Naive B cell (primary cell): ENCODE measurements at regions not wholly inside any gene's neighbourhood (a gene's known extent, or its start where the extent isn't known, plus 50 kb on each side); places are given as distances from the start of the nearest gene placed in this dataset.

Experiments used
- ATAC-seq, 2 donors: fragments of 150-1000 bp; cut with Tn5 transposase; 2 replicates each; pipeline ENCODE4 v1.10.0; 2021; ENCODE audit warnings: low read depth in 2 of 2, mild to moderate bottlenecking in 2 of 2, moderate library complexity in 2 of 2
- DNase-seq: peaks from one replicate; pipeline ENCODE4 v3.0.0; 2022
- H3K27ac Mint-ChIP-seq, 6 donors: one replicate each; pipeline ENCODE4 v1.8.0; 2020 to 2022; ENCODE audit warnings: mild to moderate bottlenecking in 6 of 6, mixed read lengths in 6 of 6, moderate library complexity in 5 of 6, inconsistent platforms in 2 of 6
- H3K27me3 Mint-ChIP-seq, 3 donors: one replicate each; pipeline ENCODE4 v1.8.0; 2021 to 2022; ENCODE audit warnings: mixed read lengths in 3 of 3, mild to moderate bottlenecking in 1 of 3
- H3K36me3 Mint-ChIP-seq, 2 donors: one replicate each; pipeline ENCODE4 v1.8.0; 2020 to 2022; ENCODE audit warnings: mixed read lengths in 2 of 2, inconsistent platforms in 1 of 2, mild to moderate bottlenecking in 1 of 2
- H3K4me1 Mint-ChIP-seq, 3 donors: one replicate each; pipeline ENCODE4 v1.8.0; 2020 to 2022; ENCODE audit warnings: mixed read lengths in 3 of 3, inconsistent platforms in 1 of 3, mild to moderate bottlenecking in 1 of 3, moderate library complexity in 1 of 3
- H3K4me3 Mint-ChIP-seq, 8 donors: one replicate each; pipeline ENCODE4 v1.8.0; 2020 to 2022; ENCODE audit warnings: mild to moderate bottlenecking in 8 of 8, mixed read lengths in 8 of 8, moderate library complexity in 8 of 8, inconsistent platforms in 2 of 8
- H3K9me3 Mint-ChIP-seq, 7 donors: one replicate each; pipeline ENCODE4 v1.8.0; 2020 to 2022; ENCODE audit warnings: mixed read lengths in 7 of 7, mild to moderate bottlenecking in 5 of 7, inconsistent platforms in 2 of 7, moderate library complexity in 1 of 7

GRCh38 chr9:32837551-32838058 is 54.3 kb downstream of the TMEM215 start:
- DNase-seq (no peak), ATAC-seq (no peak)
- peaks cover 8 to 17% (median 15%) of the 10 kb centered on the region in 3 donors for H3K27me3 Mint-ChIP-seq
- H3K4me1 Mint-ChIP-seq, result no peaks in the 10 kb centered on the region
- H3K36me3 Mint-ChIP-seq, result no peaks in the 10 kb centered on the region
- H3K9me3 Mint-ChIP-seq, result peaks cover 0 to 4% (median 0%) of the 10 kb centered on the region in 7 donors
- no peak overlapping the region for H3K4me3 Mint-ChIP-seq
- no peak overlapping the region for H3K27ac Mint-ChIP-seq

DNA sequence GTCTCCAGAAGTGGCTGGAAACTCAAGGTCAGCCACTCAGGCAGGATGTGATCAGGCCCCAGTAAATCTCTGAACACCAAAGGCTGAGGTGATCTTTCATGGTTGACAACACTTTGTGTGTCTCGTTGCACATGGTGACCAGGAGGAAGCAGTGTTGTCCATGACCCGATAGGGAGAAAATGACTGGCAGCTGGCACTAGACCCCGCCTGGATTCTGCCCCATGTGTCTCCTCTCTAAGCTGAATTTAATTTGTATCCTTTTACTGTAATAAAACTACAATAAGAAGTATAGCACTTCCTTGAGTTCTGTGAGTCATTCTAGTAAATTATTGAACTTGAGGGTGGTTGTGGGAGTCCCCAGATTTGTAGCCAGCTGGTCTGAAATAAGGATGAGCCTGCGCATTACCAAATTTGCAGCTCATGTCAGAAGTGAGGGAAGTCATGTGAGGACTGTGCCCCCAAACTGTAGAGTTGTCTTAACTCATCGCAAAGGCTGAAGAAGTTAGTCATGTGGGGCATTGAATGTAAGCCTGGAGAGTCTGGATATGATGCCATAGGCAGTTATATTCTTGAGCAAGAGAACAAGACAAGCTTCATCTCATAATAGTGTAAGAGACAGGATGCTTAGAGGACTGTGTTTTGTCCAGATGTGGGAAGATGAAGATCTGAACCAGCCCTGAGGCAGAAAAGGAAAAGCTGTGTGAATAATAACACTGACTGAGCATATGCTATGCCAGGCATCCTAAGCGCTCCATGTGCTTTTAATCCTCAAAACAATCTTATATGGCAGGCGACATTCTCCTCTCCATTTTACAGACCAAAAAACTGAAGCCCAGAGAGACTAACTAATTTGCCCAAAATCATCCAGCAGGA is 55.9 kb downstream of the TMEM215 start:
- no peaks in the 10 kb centered on the region for H3K4me1 Mint-ChIP-seq
- no peak for ATAC-seq
- H3K27me3 Mint-ChIP-seq, result peaks cover 8 to 27% (median 24%) of the 10 kb centered on the region in 3 donors
- H3K36me3 Mint-ChIP-seq, result no peaks in the 10 kb centered on the region
- H3K27ac Mint-ChIP-seq, result no peak overlapping the region
- no peak overlapping the region for H3K4me3 Mint-ChIP-seq
- H3K9me3 Mint-ChIP-seq, result peaks cover 0 to 4% (median 0%) of the 10 kb centered on the region in 7 donors
- DNase-seq, result no peak

DNA sequence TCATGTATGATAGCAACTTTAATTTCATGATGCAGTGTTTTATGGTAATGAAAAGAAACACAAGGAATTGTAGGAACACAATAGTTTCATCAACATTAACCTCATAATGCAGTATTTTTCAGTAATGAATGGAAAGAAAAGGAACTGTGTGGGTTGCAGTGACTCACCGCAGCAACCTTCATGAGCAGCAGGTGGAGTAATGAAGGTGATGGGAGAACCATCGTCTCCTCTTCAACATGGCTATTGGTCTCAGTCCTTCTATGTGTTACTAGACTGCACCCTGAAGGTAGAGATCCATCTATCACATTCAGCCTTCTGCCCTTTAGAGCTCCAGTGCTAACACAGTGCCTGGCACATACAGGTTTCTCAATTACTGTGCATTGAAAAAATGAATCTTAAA is 58.0 kb downstream of the TMEM215 start:
- DNase-seq, result no peak
- Mint-ChIP-seq H3K4me3 (no peak overlapping the region), H3K9me3 (peaks cover 3 to 16% (median 5%) of the 10 kb centered on the region in 7 donors), H3K27ac (no peak overlapping the region), H3K4me1 (no peaks in the 10 kb centered on the region), H3K36me3 (no peaks in the 10 kb centered on the region), H3K27me3 (peaks cover 2 to 25% (median 20%) of the 10 kb centered on the region in 3 donors)
- no peak for ATAC-seq

- Mint-ChIP-seq H3K27ac (no peak overlapping the region), H3K36me3 (no peaks in the 10 kb centered on the region), H3K4me1 (no peaks in the 10 kb centered on the region), H3K4me3 (no peak overlapping the region), H3K27me3 (peaks cover 12 to 34% (median 20%) of the 10 kb centered on the region in 3 donors), H3K9me3 (peaks cover 3 to 18% (median 7%) of the 10 kb centered on the region in 7 donors)
- no peak for DNase-seq
- ATAC-seq, result no peak
These were observed 60.0 kb downstream of the TMEM215 start for GRCh38 chr9:32843295-32843694.

- H3K4me1 Mint-ChIP-seq, result no peaks in the 10 kb centered on the region
- no peak overlapping the region for H3K4me3 Mint-ChIP-seq
- peaks cover 22 to 34% (median 28%) of the 10 kb centered on the region in 3 donors for H3K27me3 Mint-ChIP-seq
- H3K9me3 Mint-ChIP-seq, result peaks cover 3 to 18% (median 7%) of the 10 kb centered on the region in 7 donors
- no peak overlapping the region for H3K27ac Mint-ChIP-seq
- no peak for DNase-seq
- no peaks in the 10 kb centered on the region for H3K36me3 Mint-ChIP-seq
- ATAC-seq, result no peak
These were observed 60.9 kb downstream of the TMEM215 start for GRCh38 chr9:32844259-32844658.

DNA sequence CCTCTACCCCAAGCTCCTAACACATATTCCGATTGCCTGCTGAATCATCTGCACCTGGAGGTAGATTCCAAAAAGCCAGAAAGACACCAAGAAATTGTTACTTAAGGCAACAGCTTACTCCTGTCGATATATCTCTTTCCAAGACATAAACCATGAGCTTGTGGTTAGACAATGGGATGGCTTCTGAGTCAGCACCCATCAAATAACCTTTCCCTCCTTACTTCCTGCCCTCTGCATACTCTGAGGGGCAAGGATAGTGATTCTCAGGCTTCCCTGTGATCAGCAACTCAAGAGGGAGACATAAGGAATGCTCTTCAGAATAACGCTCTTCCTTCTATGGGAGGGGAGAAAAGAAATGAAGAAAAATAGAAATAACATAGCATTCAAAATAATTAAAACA is 70.9 kb downstream of the TMEM215 start:
- DNase-seq (no peak), ATAC-seq (no peak)
- H3K4me1 Mint-ChIP-seq, result no peaks in the 10 kb centered on the region
- H3K9me3 Mint-ChIP-seq, result peaks cover 0 to 3% (median 0%) of the 10 kb centered on the region in 7 donors
- peaks cover 14 to 19% (median 14%) of the 10 kb centered on the region in 3 donors for H3K27me3 Mint-ChIP-seq
- H3K36me3 Mint-ChIP-seq, result no peaks in the 10 kb centered on the region
- no peak overlapping the region for H3K27ac Mint-ChIP-seq
- H3K4me3 Mint-ChIP-seq, result no peak overlapping the region

DNA sequence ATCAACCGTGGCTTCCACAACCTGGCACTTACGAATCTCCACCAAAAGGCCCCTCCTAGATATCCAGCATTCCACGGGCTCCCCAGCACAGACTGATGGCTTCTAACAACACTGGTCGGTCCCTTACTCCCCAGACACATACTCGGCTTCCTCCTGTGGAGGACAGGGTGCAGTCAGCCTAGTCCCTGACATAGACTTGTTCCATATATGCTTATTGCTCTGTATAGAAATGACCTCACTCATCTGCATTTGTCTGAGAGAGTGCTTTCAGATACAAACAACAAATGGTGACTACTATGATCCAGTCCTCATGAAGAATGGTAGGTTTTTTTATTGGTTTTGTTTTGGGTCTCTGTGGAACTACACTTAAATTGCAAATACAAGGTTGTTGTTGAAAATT is 72.4 kb downstream of the TMEM215 start:
- no peaks in the 10 kb centered on the region for H3K4me1 Mint-ChIP-seq
- ATAC-seq (no peak), DNase-seq (no peak)
- no peaks in the 10 kb centered on the region for H3K9me3 Mint-ChIP-seq
- no peaks in the 10 kb centered on the region for H3K36me3 Mint-ChIP-seq
- peaks cover 8 to 19% (median 16%) of the 10 kb centered on the region in 3 donors for H3K27me3 Mint-ChIP-seq
- no peak overlapping the region for H3K27ac Mint-ChIP-seq
- H3K4me3 Mint-ChIP-seq, result no peak overlapping the region

GRCh38 chr9:32863291-32863690 is 80.0 kb downstream of the TMEM215 start:
- peaks cover 10 to 25% (median 14%) of the 10 kb centered on the region in 3 donors for H3K27me3 Mint-ChIP-seq

GRCh38 chr9:32864971-32865370 is 81.6 kb downstream of the TMEM215 start:
- Mint-ChIP-seq H3K27me3 (peaks cover 5 to 25% (median 22%) of the 10 kb centered on the region in 3 donors), H3K27ac (no peak overlapping the region)

More at GRCh38 chr9:32863291-32863690, 80.0 kb downstream of the TMEM215 start:
- Mint-ChIP-seq H3K36me3 (no peaks in the 10 kb centered on the region), H3K4me1 (no peaks in the 10 kb centered on the region), H3K27ac (no peak overlapping the region), H3K9me3 (no peaks in the 10 kb centered on the region), H3K4me3 (no peak overlapping the region)
- ATAC-seq, result no peak
- no peak for DNase-seq

DNA sequence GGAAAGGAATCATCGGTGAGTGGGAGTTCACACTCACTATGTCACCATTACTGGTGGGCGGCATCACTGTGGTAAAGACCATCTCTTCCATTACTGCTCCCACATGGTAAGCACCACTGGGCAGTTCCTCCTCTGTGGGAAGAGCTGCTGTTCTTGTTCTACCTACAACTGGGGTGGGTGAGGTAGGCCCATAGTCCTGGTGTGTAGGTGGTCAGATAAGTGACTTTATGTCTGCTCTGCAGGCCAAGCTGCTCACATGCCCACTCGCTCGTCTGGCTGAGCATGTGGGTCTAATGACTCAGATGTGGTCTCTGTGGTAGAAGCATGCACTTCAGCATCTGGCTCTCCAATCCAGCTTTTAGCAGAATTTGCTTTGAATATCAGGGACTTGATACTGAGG is 82.9 kb downstream of the TMEM215 start:
- DNase-seq (no peak), ATAC-seq (no peak)
- Mint-ChIP-seq H3K36me3 (no peaks in the 10 kb centered on the region), H3K27me3 (peaks cover 6 to 22% (median 22%) of the 10 kb centered on the region in 3 donors), H3K4me3 (no peak overlapping the region), H3K27ac (no peak overlapping the region), H3K9me3 (no peaks in the 10 kb centered on the region), H3K4me1 (no peaks in the 10 kb centered on the region)

More at GRCh38 chr9:32864971-32865370, 81.6 kb downstream of the TMEM215 start:
- DNase-seq (no peak), ATAC-seq (no peak)
- H3K4me1 Mint-ChIP-seq, result no peaks in the 10 kb centered on the region
- no peaks in the 10 kb centered on the region for H3K9me3 Mint-ChIP-seq
- H3K4me3 Mint-ChIP-seq, result no peak overlapping the region
- H3K36me3 Mint-ChIP-seq, result no peaks in the 10 kb centered on the region

DNA sequence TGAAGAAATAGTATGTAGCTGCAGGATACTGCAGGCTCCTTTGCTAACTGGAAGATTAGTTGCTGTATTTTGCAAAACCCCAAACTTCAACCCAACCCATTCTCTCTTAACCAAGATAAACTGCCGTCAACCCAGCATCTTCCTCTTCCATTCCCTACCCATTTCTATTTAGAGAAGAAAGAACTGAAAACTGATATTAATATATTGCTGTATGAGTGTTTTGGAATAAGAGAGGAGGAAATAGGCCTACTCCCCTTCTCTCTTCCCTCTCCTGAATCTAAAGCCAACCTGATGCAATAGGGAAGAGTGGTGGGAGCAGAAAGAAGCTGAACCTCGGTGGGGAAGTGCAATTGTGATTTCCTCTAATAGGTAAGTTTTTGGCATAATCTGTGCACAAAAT is 83.7 kb downstream of the TMEM215 start:
- ATAC-seq (no peak), DNase-seq (no peak)
- Mint-ChIP-seq H3K4me3 (no peak overlapping the region), H3K27ac (no peak overlapping the region), H3K36me3 (no peaks in the 10 kb centered on the region), H3K4me1 (no peaks in the 10 kb centered on the region), H3K27me3 (peaks cover 6 to 22% (median 15%) of the 10 kb centered on the region in 3 donors), H3K9me3 (peaks cover 0 to 2% (median 0%) of the 10 kb centered on the region in 7 donors)

DNA sequence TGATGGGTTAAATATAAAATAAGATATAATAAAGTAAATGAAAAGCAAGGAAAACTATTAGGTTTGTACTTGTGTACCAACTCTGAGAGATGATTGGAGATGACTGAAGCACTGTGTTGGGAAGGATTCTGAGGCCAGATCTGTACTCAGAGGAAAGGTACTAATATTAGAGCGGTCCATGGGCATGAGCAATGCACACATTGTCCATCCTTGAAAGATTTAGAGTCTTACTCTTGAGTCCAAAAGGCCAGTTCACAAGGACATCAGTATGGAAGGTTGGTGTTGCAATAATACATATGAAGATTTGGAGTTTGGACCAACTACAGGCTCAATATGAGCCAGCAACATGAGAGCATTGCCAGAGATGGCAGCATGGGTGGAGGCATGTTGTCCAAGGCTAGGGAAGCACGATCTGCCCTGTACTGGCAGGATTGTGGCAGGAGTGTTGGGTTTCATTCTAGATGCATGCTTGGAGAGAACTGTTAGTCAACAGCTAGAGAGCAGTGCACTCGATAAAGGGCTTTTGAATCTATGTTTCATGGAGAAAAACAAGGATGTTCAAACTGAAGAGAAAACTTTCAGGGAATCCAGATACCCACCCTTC is 84.4 kb downstream of the TMEM215 start:
- ATAC-seq, result no peak
- Mint-ChIP-seq H3K4me1 (no peaks in the 10 kb centered on the region), H3K4me3 (no peak overlapping the region), H3K27me3 (peaks cover 6 to 22% (median 12%) of the 10 kb centered on the region in 3 donors), H3K9me3 (peaks cover 0 to 2% (median 0%) of the 10 kb centered on the region in 7 donors), H3K36me3 (no peaks in the 10 kb centered on the region), H3K27ac (no peak overlapping the region)
- no peak for DNase-seq

DNA sequence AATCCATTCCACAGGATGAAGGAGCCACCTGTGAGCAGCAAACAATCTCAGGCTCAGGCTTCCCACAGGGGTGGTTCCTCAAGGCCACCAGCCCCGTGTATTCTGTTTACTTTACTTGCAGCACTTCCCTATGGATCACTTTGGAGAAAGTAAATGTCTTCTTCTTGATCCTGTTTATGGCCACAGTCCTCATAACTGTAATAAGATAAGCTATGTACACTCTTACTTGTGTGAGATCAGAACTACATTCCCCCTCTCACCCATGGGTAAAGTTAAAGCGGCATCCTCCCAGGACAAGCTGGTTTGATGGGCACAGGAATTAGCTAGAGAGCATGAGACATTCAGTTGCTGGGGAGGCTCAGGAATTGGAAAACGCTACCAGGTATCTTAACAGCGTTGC is 86.1 kb downstream of the TMEM215 start:
- H3K27me3 Mint-ChIP-seq, result peaks cover 14 to 31% (median 15%) of the 10 kb centered on the region in 3 donors
- H3K4me3 Mint-ChIP-seq, result no peak overlapping the region
- no peak overlapping the region for H3K27ac Mint-ChIP-seq
- DNase-seq (no peak), ATAC-seq (no peak)
- no peaks in the 10 kb centered on the region for H3K4me1 Mint-ChIP-seq
- H3K9me3 Mint-ChIP-seq, result peaks cover 0 to 2% (median 0%) of the 10 kb centered on the region in 7 donors
- H3K36me3 Mint-ChIP-seq, result no peaks in the 10 kb centered on the region

DNA sequence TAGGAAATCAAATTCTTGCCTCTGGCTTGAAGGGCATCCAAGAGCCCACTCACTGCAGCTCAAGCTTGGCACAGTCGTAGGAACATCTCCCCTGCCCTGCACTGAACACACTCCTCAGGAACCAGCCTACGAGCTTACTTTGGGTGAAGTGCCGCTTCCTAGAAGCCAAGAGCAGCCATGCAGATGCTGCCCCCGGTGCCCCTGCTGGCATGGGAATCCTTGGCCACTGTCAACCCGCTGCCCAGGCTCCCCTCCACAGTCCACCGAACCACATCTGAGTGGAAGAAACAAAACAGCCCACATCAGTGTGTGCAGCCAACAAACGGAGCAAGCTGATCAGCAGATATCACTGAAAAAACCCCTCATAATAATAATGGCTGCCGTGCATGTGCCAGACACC is 89.8 kb downstream of the TMEM215 start:
- H3K36me3 Mint-ChIP-seq, result no peaks in the 10 kb centered on the region
- no peak overlapping the region for H3K27ac Mint-ChIP-seq
- ATAC-seq (no peak), DNase-seq (no peak)
- H3K4me1 Mint-ChIP-seq, result no peaks in the 10 kb centered on the region
- H3K27me3 Mint-ChIP-seq, result peaks cover 19 to 27% (median 24%) of the 10 kb centered on the region in 3 donors
- no peak overlapping the region for H3K4me3 Mint-ChIP-seq
- peaks cover 0 to 2% (median 0%) of the 10 kb centered on the region in 7 donors for H3K9me3 Mint-ChIP-seq
